ENCODE measurements at regions not wholly inside any gene's neighbourhood (a gene's known extent, or its start where the extent isn't known, plus 50 kb on each side); places are given as distances from the start of the nearest gene placed in this dataset.
A peak's percentile ranks its signal among the peaks of the same experiment; 100 is the strongest.

- TF ChIP-seq CTCF (conservative IDR thresholded peaks at IDR 0.05) = no peak
- no peak overlapping the region for H3K27ac ChIP-seq
Observed at GRCh38 chr16:72637306-72637705, 410.6 kb downstream of the ZFHX3 start.

- no peak for TF ChIP-seq CTCF (conservative IDR thresholded peaks at IDR 0.05)
- H3K27ac ChIP-seq = no peak overlapping the region
Observed at GRCh38 chr16:72635694-72636093, 412.2 kb downstream of the ZFHX3 start.

GRCh38 chr16:72635104-72635503 is 412.8 kb downstream of the ZFHX3 start:
- TF ChIP-seq CTCF (conservative IDR thresholded peaks at IDR 0.05) = no peak
- no peak overlapping the region for H3K27ac ChIP-seq

- H3K27ac ChIP-seq = peak overlapping the region; percentile 54; the same call in 1 of the 2 replicates
Observed at GRCh38 chr16:72627182-72627896, 420.6 kb downstream of the ZFHX3 start.

GRCh38 chr16:72626623-72627022 is 421.3 kb downstream of the ZFHX3 start:
- peak overlapping the region; percentile 54; the same call in 1 of the 2 replicates for H3K27ac ChIP-seq

GRCh38 chr16:72621651-72622050 is 426.3 kb downstream of the ZFHX3 start:
- no peak for TF ChIP-seq CTCF (conservative IDR thresholded peaks at IDR 0.05)
- H3K27ac ChIP-seq = no peak overlapping the region

More at GRCh38 chr16:72626623-72627022, 421.3 kb downstream of the ZFHX3 start:
- no peak for TF ChIP-seq CTCF (conservative IDR thresholded peaks at IDR 0.05)

- no peak for TF ChIP-seq CTCF (conservative IDR thresholded peaks at IDR 0.05)
- no peak overlapping the region for H3K27ac ChIP-seq
Observed at GRCh38 chr16:72620853-72621252, 427.1 kb downstream of the ZFHX3 start.

- no peak overlapping the region for H3K27ac ChIP-seq
- TF ChIP-seq CTCF (conservative IDR thresholded peaks at IDR 0.05) = no peak
Observed at GRCh38 chr16:72620348-72620747, 427.6 kb downstream of the ZFHX3 start.
